H1 (cell line): ENCODE measurements at regions not wholly inside any gene's neighbourhood (a gene's known extent, or its start where the extent isn't known, plus 50 kb on each side); places are given as distances from the start of the nearest gene placed in this dataset.

Experiments used
- CTCF ChIA-PET: fragments of 300-600 bp; sonication (Branson Sonifier 250); formaldehyde crosslinking; loops from one replicate; lab custom pipeline; 2021; ENCODE audit not compliant: partially characterized antibody; lab: Charles Lee
- POLR2A ChIA-PET: fragments of 300-600 bp; sonication (Branson Sonifier 250); formaldehyde crosslinking; loops from one replicate; lab custom pipeline; 2021; ENCODE audit warnings: inconsistent platforms; ENCODE audit not compliant: partially characterized antibody; lab: Charles Lee
- DNase-seq, 2 experiments: peaks; one replicate each; pipeline versions ENCODE4 v3.0.0 to v3.0.0-alpha.2; 2010 to 2022; ENCODE audit warnings: low spot score in 2 of 2, low read depth in 1 of 2, mixed read lengths in 1 of 2
- FAIRE-seq: peaks from 2 replicates; lab custom pipeline; 2011; peaks lifted over from hg19 to GRCh38; lab: Jason Lieb, UNC
- H2AFZ ChIP-seq: 2 replicates; pipeline ENCODE4 v1.8.1; 2012; ENCODE audit warnings: low read length, inconsistent platforms
- H2AK5ac ChIP-seq: 2 replicates; pipeline ENCODE4 v1.6.1; 2013; ENCODE audit warnings: low read depth, low read length
- H2BK120ac ChIP-seq: replicated peaks from 2 replicates; pipeline ENCODE3; 2013; ENCODE audit warnings: low read depth, low read length, inconsistent platforms
- H2BK12ac ChIP-seq: 2 replicates; pipeline ENCODE4 v1.6.1; 2013; ENCODE audit warnings: low read depth, low read length
- H2BK15ac ChIP-seq: 2 replicates; pipeline ENCODE4 v1.6.1; 2013; ENCODE audit warnings: low read length
- H2BK20ac ChIP-seq: 2 replicates; pipeline ENCODE4 v1.6.1; 2013; ENCODE audit warnings: low read length
- H2BK5ac ChIP-seq: 2 replicates; pipeline ENCODE4 v1.6.1; 2013; ENCODE audit warnings: low read depth, low read length
- H3K14ac ChIP-seq: 2 replicates; pipeline ENCODE4 v1.6.1; 2013; ENCODE audit warnings: inconsistent platforms; ENCODE audit not compliant: insufficient read length
- H3K18ac ChIP-seq: 2 replicates; pipeline ENCODE4 v1.6.1; 2013; ENCODE audit warnings: low read length; ENCODE audit errors: extremely low read depth
- H3K23ac ChIP-seq: 2 replicates; pipeline ENCODE4 v1.6.1; 2013; ENCODE audit warnings: inconsistent platforms; ENCODE audit not compliant: insufficient read length
- H3K23me2 ChIP-seq: 2 replicates; pipeline ENCODE4 v1.6.1; 2013; ENCODE audit warnings: low read depth, low read length
- H3K27ac ChIP-seq: 2 replicates; pipeline ENCODE4 v1.6.1; 2011; ENCODE audit warnings: low read depth, low read length, inconsistent platforms
- H3K27me3 ChIP-seq, 4 experiments: replicated peaks in 1 of 4; 1 replicate in 1 of 4; 2 replicates in 3 of 4; pipeline versions ENCODE4 v1.6.1 to v1.8.1; 2011 to 2013; ENCODE audit warnings: low read length in 3 of 4, mild to moderate bottlenecking in 3 of 4, inconsistent platforms in 2 of 4, mixed read lengths in 2 of 4, moderate library complexity in 1 of 4; ENCODE audit not compliant: control insufficient read depth in 3 of 4, insufficient read depth in 3 of 4; ENCODE audit errors: extremely low read depth in 1 of 4
- H3K36me3 ChIP-seq, 4 experiments: 2 replicates each; pipeline versions ENCODE4 v1.6.1 to v1.8.1; 2011 to 2013; ENCODE audit warnings: mild to moderate bottlenecking in 4 of 4, low read length in 3 of 4, moderate library complexity in 2 of 4, control low read depth in 1 of 4, inconsistent platforms in 1 of 4; ENCODE audit not compliant: insufficient read depth in 4 of 4, control insufficient read depth in 2 of 4
- H3K4ac ChIP-seq: replicated peaks from 2 replicates; pipeline ENCODE3; 2013; ENCODE audit warnings: low read length, low read depth, mixed read lengths, inconsistent platforms; ENCODE audit not compliant: insufficient read length
- H3K4me1 ChIP-seq, 4 experiments: replicated peaks in 1 of 4; 1 replicate in 1 of 4; 2 replicates in 3 of 4; pipeline versions ENCODE4 v1.6.1 to v1.8.1; 2011 to 2013; ENCODE audit warnings: low read length in 3 of 4, inconsistent platforms in 2 of 4, mixed read lengths in 1 of 4; ENCODE audit not compliant: insufficient read depth in 4 of 4, control insufficient read depth in 3 of 4
- H3K4me2 ChIP-seq, 2 experiments: 2 replicates each; pipeline versions ENCODE4 v1.6.1 to v1.8.1; 2011 to 2013; ENCODE audit warnings: low read depth in 2 of 2, low read length in 2 of 2, control low read depth in 1 of 2, inconsistent platforms in 1 of 2, mild to moderate bottlenecking in 1 of 2; ENCODE audit not compliant: insufficient read depth in 1 of 2
- H3K4me3 ChIP-seq, 4 experiments: fragments of 200-600, 300-600 bp in 1 of 4; sonication (generic), shearing (Covaris generic), sonication (Bioruptor Twin) in 1 of 4; 2 replicates each; pipeline versions ENCODE4 v1.5.1 to v1.8.1; 2011 to 2016; ENCODE audit warnings: low read length in 4 of 4, low read depth in 3 of 4, control low read depth in 2 of 4, inconsistent platforms in 2 of 4, mild to moderate bottlenecking in 2 of 4, mixed read lengths in 1 of 4, moderate library complexity in 1 of 4; ENCODE audit not compliant: insufficient read depth in 2 of 4; ENCODE audit errors: extremely low read depth in 1 of 4
- H3K56ac ChIP-seq: replicated peaks from 2 replicates; pipeline ENCODE3; 2013; ENCODE audit warnings: low read depth, mild to moderate bottlenecking, mixed read lengths, low read length, inconsistent platforms; ENCODE audit not compliant: insufficient read length
- H3K79me1 ChIP-seq: 2 replicates; pipeline ENCODE4 v1.6.1; 2013; ENCODE audit warnings: low read depth, low read length, control low read depth
- H3K79me2 ChIP-seq, 2 experiments: 2 replicates each; pipeline versions ENCODE4 v1.6.1 to v1.8.1; 2012 to 2013; ENCODE audit warnings: low read length in 2 of 2, mild to moderate bottlenecking in 2 of 2, inconsistent platforms in 1 of 2; ENCODE audit not compliant: insufficient read depth in 2 of 2, control insufficient read depth in 1 of 2
- H3K9ac ChIP-seq, 4 experiments: replicated peaks in 1 of 4; 1 replicate in 1 of 4; 2 replicates in 3 of 4; pipeline versions ENCODE4 v1.6.1 to v1.8.1; 2011 to 2013; ENCODE audit warnings: low read depth in 3 of 4, low read length in 3 of 4, control low read depth in 2 of 4, mild to moderate bottlenecking in 2 of 4, moderate library complexity in 2 of 4, inconsistent platforms in 1 of 4; ENCODE audit errors: extremely low read depth in 1 of 4
- H3K9me3 ChIP-seq, 2 experiments: 2 replicates each; pipeline versions ENCODE4 v1.6.1 to v1.8.1; 2012 to 2013; ENCODE audit warnings: mild to moderate bottlenecking in 2 of 2, moderate library complexity in 2 of 2, control low read depth in 1 of 2, inconsistent platforms in 1 of 2, low read depth in 1 of 2, low read length in 1 of 2, mixed read lengths in 1 of 2; ENCODE audit not compliant: insufficient read depth in 2 of 2
- H4K20me1 ChIP-seq, 2 experiments: replicated peaks in 1 of 2; 2 replicates each; pipeline versions ENCODE3 to v1.8.1; 2011 to 2013; ENCODE audit warnings: inconsistent platforms in 2 of 2, low read length in 2 of 2, mild to moderate bottlenecking in 1 of 2; ENCODE audit not compliant: insufficient read depth in 2 of 2, control insufficient read depth in 1 of 2
- H4K5ac ChIP-seq: 2 replicates; pipeline ENCODE4 v1.6.1; 2013; ENCODE audit warnings: low read length, low read depth, mixed read lengths, inconsistent platforms; ENCODE audit not compliant: insufficient read length
- H4K8ac ChIP-seq: 2 replicates; pipeline ENCODE4 v1.8.0; 2013; ENCODE audit warnings: mild to moderate bottlenecking, moderate library complexity, low read length, inconsistent platforms; ENCODE audit not compliant: insufficient read depth; ENCODE audit errors: extremely low read depth
- H4K91ac ChIP-seq: replicated peaks from 2 replicates; pipeline ENCODE3; 2013; ENCODE audit warnings: low read length, mixed read lengths, inconsistent platforms; ENCODE audit not compliant: insufficient read length
- BCL11A ChIP-seq, 2 experiments: IDR thresholded peaks; one replicate each; pipeline ENCODE4 v1.6.1; 2011; ENCODE audit warnings: low read depth in 2 of 2, low read length in 2 of 2, mild to moderate bottlenecking in 2 of 2
- BRCA1 ChIP-seq: IDR thresholded peaks from 2 replicates; pipeline ENCODE4 v1.6.1; 2012; ENCODE audit warnings: low read depth, low read length, improper control_type of control experiment
- CEBPB ChIP-seq: IDR thresholded peaks from 2 replicates; pipeline ENCODE4 v1.6.1; 2012; ENCODE audit warnings: low read depth, low read length
- FOSL1 ChIP-seq: IDR thresholded peaks from 2 replicates; pipeline ENCODE4 v1.6.1; 2011; ENCODE audit warnings: mild to moderate bottlenecking, low read depth, low read length, moderate library complexity; ENCODE audit not compliant: insufficient read depth
- KDM5A ChIP-seq: fragments of 200-600 bp; IDR thresholded peaks from 2 replicates; pipeline ENCODE4 v1.7.1; 2012; ENCODE audit warnings: mild to moderate bottlenecking, low read length, inconsistent platforms, mixed read lengths
- NANOG ChIP-seq: IDR thresholded peaks from 2 replicates; pipeline ENCODE4 v1.6.1; 2011; ENCODE audit warnings: low read length, low read depth, mild to moderate bottlenecking, inconsistent platforms; ENCODE audit not compliant: insufficient read depth, poor library complexity, severe bottlenecking
- PHF8 ChIP-seq: fragments of 200-600 bp; sonication (generic); conservative IDR thresholded peaks from 2 replicates; pipeline ENCODE4 v1.7.1; 2012; ENCODE audit warnings: low read depth, mild to moderate bottlenecking, inconsistent platforms, low read length, moderate library complexity
- POLR2AphosphoS5 ChIP-seq: IDR thresholded peaks from 2 replicates; pipeline ENCODE4 v1.6.1; 2011; ENCODE audit warnings: low read depth, low read length
- RXRA ChIP-seq: IDR thresholded peaks from 2 replicates; pipeline ENCODE4 v1.6.1; 2011; ENCODE audit warnings: low read depth, mild to moderate bottlenecking, low read length, moderate library complexity; ENCODE audit not compliant: insufficient read depth
- TAF7 ChIP-seq: optimal IDR thresholded peaks from 2 replicates; pipeline ENCODE3; 2011; ENCODE audit warnings: low read depth, mild to moderate bottlenecking, inconsistent platforms, low read length, moderate library complexity, borderline replicate concordance
- USF2 ChIP-seq: IDR thresholded peaks from 2 replicates; pipeline ENCODE4 v1.6.1; 2011; ENCODE audit warnings: low read length, improper control_type of control experiment
- WGBS, 2 experiments: shearing (Covaris generic) in 1 of 2; methylation state at CpG; one replicate each; pipeline versions ENCODE4 v1.1.6 to v1.1.7; 2013 to 2015; ENCODE audit warnings: low lambda C conversion rate in 2 of 2, mixed read lengths in 2 of 2, inconsistent platforms in 1 of 2, low coverage in 1 of 2, missing lambda C conversion rate in 1 of 2; ENCODE audit not compliant: insufficient replicate concordance in 2 of 2, insufficient coverage in 1 of 2, insufficient read length in 1 of 2; ENCODE audit errors: extremely low coverage in 1 of 2, missing lambda C conversion rate in 1 of 2; 5-methylcytosine and 5-hydroxymethylcytosine counted together

DNA sequence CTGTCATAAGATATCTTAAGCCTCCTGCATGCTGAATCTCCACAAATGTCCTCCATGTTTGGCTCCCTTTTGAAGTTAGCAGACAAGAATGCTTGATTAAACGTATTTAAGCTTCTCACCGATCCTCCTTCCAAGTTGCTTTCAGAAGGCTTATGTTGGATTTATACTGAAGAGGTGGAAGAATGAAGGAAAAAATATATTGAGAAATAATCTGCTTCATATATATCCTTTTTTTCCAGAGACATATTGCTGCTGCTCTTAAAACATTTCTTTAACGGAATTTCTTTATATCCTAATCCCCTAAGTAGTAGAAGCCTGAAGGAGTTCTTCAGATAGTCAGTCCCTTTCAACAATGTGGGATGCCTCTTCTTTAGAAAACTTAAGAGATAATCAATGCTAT is 329.0 kb upstream of the MARCKS start:
- no peak overlapping the region for H3K18ac ChIP-seq
- no peaks in the 10 kb centered on the region for H3K23me2 ChIP-seq
- H3K23ac ChIP-seq: no peak overlapping the region
- H3K27me3 ChIP-seq: no peaks in the 10 kb centered on the region
- H3K4me1 ChIP-seq: peaks cover 0 to 4% (median 0%) of the 10 kb centered on the region in 4 experiments; a peak in 1 of 7 replicates
- H2AFZ ChIP-seq: no peak overlapping the region
- no peaks in the 10 kb centered on the region for H4K20me1 ChIP-seq
- H3K36me3 ChIP-seq: no peaks in the 10 kb centered on the region
- ChIA-PET CTCF (no interaction called here), POLR2A (no interaction called here)
- H3K9ac ChIP-seq: no peak overlapping the region
- no peak overlapping the region for H4K5ac ChIP-seq
- no peaks in the 10 kb centered on the region for H3K9me3 ChIP-seq
- no peak overlapping the region for H3K4ac ChIP-seq
- WGBS, 2 experiments: 91% methylated on average over 3 of the region's 3 CpGs; no CpG with 5 or more reads in 1 of the 2 experiments
- no peak overlapping the region for H2BK120ac ChIP-seq
- H2BK20ac ChIP-seq: no peak overlapping the region
- no peak overlapping the region for H2BK5ac ChIP-seq
- H4K8ac ChIP-seq: no peak overlapping the region
- H3K14ac ChIP-seq: no peak overlapping the region
- H2BK12ac ChIP-seq: no peak overlapping the region
- no peak overlapping the region for H3K4me3 ChIP-seq
- H3K27ac ChIP-seq: no peak overlapping the region
- FAIRE-seq (no peak), DNase-seq (no peak)
- no peaks in the 10 kb centered on the region for H3K79me2 ChIP-seq
- no peak overlapping the region for H3K4me2 ChIP-seq
- H2BK15ac ChIP-seq: no peak overlapping the region
- H3K79me1 ChIP-seq: no peaks in the 10 kb centered on the region
- H4K91ac ChIP-seq: no peak overlapping the region
- no peak overlapping the region for H2AK5ac ChIP-seq
- no peak overlapping the region for H3K56ac ChIP-seq
- TF ChIP-seq CEBPB (no peak), FOSL1 (no peak), USF2 (no peak), TAF7 (no peak), BCL11A (IDR thresholded peaks at IDR 0.05; ENCODE audit: low read depth in 2 of 2, low read length in 2 of 2) (no peak), RXRA (no peak), BRCA1 (no peak), POLR2AphosphoS5 (no peak), KDM5A (no peak), PHF8 (no peak), NANOG (no peak)
